ENCODE measurements at regions not wholly inside any gene's neighbourhood (a gene's known extent, or its start where the extent isn't known, plus 50 kb on each side); places are given as distances from the start of the nearest gene placed in this dataset.

GRCh38 chr7:32147546-32148268 lies 77.5 kb upstream of the PDE1C start:
- TF ChIP-seq, protein P1, sequence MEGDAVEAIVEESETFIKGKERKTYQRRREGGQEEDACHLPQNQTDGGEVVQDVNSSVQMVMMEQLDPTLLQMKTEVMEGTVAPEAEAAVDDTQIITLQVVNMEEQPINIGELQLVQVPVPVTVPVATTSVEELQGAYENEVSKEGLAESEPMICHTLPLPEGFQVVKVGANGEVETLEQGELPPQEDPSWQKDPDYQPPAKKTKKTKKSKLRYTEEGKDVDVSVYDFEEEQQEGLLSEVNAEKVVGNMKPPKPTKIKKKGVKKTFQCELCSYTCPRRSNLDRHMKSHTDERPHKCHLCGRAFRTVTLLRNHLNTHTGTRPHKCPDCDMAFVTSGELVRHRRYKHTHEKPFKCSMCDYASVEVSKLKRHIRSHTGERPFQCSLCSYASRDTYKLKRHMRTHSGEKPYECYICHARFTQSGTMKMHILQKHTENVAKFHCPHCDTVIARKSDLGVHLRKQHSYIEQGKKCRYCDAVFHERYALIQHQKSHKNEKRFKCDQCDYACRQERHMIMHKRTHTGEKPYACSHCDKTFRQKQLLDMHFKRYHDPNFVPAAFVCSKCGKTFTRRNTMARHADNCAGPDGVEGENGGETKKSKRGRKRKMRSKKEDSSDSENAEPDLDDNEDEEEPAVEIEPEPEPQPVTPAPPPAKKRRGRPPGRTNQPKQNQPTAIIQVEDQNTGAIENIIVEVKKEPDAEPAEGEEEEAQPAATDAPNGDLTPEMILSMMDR (IDR thresholded peaks at IDR 0.05; ENCODE audit: low read depth, low read length, missing control alignments) = no peak

DNA sequence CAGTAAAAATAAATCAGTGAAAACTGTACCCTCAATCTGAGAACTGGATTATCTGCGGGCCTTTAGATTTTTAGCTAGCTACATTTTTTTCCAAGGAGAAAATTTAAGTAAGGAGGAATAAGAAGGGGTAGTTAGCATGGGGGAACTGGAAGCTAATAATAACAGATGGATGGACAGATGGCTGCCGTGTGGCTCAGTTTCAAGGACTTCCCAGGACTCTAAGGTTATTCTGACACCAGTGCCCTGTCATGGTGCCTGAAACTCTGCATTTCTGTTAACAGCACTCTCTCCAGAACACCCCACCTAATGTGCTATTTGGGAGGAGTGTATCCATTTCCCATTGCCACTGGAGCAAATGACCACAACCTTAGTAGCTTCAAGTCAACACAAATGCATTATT lies 75.7 kb upstream of the PDE1C start:
- H3K4me3 ChIP-seq (ENCODE audit: low read depth, low read length) = no peak overlapping the region
- DNase-seq (ENCODE audit: low read depth) = no peak
- TF ChIP-seq, protein P1 (IDR thresholded peaks at IDR 0.05; ENCODE audit: low read depth, low read length, missing control alignments) = no peak

More at GRCh38 chr7:32147546-32148268, 77.5 kb upstream of the PDE1C start:
- no peak overlapping the region for H3K4me3 ChIP-seq (ENCODE audit: low read depth, low read length)
- no peak for DNase-seq (ENCODE audit: low read depth)

- no peak for DNase-seq (ENCODE audit: low read depth)
- TF ChIP-seq, protein P1 (IDR thresholded peaks at IDR 0.05; ENCODE audit: low read depth, low read length, missing control alignments) = no peak
- no peak overlapping the region for H3K4me3 ChIP-seq (ENCODE audit: low read depth, low read length)
These were observed 74.5 kb upstream of the PDE1C start for GRCh38 chr7:32144676-32145075.

GRCh38 chr7:32143301-32143700 lies 73.1 kb upstream of the PDE1C start:
- no peak overlapping the region for H3K4me3 ChIP-seq (ENCODE audit: low read depth, low read length)
- no peak for DNase-seq (ENCODE audit: low read depth)
- TF ChIP-seq, protein P1 (IDR thresholded peaks at IDR 0.05; ENCODE audit: low read depth, low read length, missing control alignments) = no peak

GRCh38 chr7:32142649-32143048 lies 72.4 kb upstream of the PDE1C start:
- DNase-seq (ENCODE audit: low read depth) = no peak
- TF ChIP-seq, protein P1 (IDR thresholded peaks at IDR 0.05; ENCODE audit: low read depth, low read length, missing control alignments) = no peak
- H3K4me3 ChIP-seq (ENCODE audit: low read depth, low read length) = no peak overlapping the region

DNA sequence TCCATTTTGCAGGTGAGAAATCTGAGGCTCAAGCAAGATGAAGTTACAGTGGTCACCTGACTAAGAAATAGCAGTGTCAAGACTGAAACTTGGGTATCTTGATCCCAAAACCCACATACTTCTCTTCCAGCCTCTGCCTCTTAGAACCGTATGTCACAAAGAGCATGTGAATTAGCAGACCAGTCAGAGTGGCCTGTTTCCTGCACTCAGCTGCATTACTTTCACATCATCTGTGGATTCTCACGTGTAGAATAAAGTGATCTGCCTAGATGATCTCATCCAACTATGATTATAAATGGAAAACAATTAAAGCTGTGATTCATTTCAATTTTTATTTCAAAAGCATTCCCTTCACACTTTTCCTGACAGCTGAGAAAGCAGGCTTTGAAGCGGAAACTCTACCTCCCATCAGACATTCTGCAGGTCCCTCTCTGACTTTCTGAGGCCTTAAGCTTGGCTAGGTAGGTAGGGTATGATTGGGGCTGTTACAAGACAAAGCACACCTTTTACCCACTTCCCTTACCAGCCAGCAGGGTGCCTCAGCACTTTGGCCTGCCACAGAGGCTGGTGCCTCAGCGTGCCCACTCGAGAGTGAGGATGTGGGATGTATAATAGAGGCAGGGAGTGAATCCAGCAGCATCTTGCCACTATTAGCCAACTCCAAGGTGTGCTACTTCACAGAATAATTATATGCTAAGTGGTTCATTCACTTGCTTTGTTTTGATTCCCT lies 70.2 kb upstream of the PDE1C start:
- TF ChIP-seq, protein P1 (IDR thresholded peaks at IDR 0.05; ENCODE audit: low read depth, low read length, missing control alignments) = peak; percentile 24
- DNase-seq (ENCODE audit: low read depth) = no peak
- no peak overlapping the region for H3K4me3 ChIP-seq (ENCODE audit: low read depth, low read length)

Measured in GM12864 (cell line).